Lower leg skin (tissue), 4 donors: ENCODE measurements at regions not wholly inside any gene's neighbourhood (a gene's known extent, or its start where the extent isn't known, plus 50 kb on each side); places are given as distances from the start of the nearest gene placed in this dataset.
A peak's percentile ranks its signal among the peaks of the same experiment; 100 is the strongest.

ENCODE experiments used
- DNase-seq, 2 donors: peaks; one replicate each; pipeline ENCODE4 v3.0.0-alpha.2; 2019; ENCODE audit warnings: low spot score in 2 of 2
- H3K4me3 ChIP-seq: fragments of 200-600 bp; sonication (generic); 2 replicates; pipeline ENCODE4 v1.5.1; 2017; ENCODE audit warnings: mild to moderate bottlenecking, low read depth; ENCODE audit not compliant: poor library complexity, severe bottlenecking
- CTCF ChIP-seq, 3 donors: fragments of 450-650 bp; IDR thresholded peaks; one replicate each; pipeline ENCODE4 v1.5.1; 2016; ENCODE audit warnings: antibody characterized with exemption in 3 of 3, mild to moderate bottlenecking in 3 of 3, moderate library complexity in 2 of 3
- POLR2A ChIP-seq, 2 donors: fragments of 450-650 bp; IDR thresholded peaks; one replicate each; pipeline ENCODE4 v1.6.1; 2016 to 2017; ENCODE audit warnings: antibody characterized with exemption in 2 of 2, mild to moderate bottlenecking in 1 of 2, moderate library complexity in 1 of 2
- WGBS, 2 donors: methylation state at CpG; one replicate each; pipeline ENCODE4 v1.1.5; 2018; 5-methylcytosine and 5-hydroxymethylcytosine counted together
- intact Hi-C: fragments of 100-400 bp; cut with DNase I; formaldehyde crosslinking; loops from one replicate; pipeline ENCODE4 v1.15.0; 2023; ENCODE audit warnings: low total_unique reads

DNA sequence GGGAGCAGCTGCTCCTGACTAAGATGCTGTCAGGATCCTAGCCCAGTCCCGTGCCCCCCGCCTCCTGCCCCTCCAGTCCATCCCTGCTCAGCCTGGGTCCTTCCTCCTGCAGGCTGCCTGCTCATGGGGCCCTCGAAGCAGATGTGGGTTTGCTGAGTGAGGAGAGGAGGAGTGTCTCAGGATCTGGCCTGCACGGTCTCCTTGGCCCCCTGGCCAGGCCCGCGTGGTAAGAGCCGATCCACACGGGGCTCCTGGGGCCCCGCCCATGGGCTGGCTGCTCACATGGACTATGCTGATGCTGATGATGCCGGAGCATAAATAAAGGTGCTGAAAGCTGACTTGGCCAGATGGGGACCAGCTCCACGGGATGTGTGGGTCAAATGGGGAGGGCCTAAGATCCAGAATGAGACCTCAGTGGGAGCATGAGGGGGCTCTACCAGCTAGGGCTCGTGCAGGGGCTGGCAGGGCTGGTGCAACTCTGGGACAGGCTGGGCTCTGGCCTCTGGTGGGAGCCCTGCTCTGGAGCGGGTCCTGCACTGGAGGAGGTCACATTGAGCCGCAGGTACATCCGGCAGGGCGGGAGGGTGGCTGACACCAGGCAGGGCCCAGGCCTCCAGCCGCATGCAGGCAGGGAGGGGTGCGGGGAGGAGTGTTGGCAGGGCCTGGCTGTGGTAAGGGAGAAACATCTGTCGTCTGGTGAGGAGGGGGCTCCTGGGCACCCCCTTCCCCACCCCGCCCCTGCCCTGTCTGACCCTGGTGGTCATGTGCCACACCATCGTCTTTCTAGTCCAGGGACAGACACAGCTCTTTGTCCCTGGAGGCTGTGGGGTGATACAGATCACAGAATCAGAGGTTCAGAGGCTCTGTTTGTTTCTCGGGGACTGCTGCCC, 275.3 kb upstream of the HDAC4 start:
- H3K4me3 ChIP-seq: no peak overlapping the region
- 81 to 84% methylated on average over 20 to 21 of the region's 22 CpGs for WGBS, 2 donors
- intact Hi-C loops: no loop called here
- TF ChIP-seq POLR2A (IDR thresholded peaks at IDR 0.05) (no peak), CTCF (IDR thresholded peaks at IDR 0.05) (no peak)
- peak in 1 of 2 donors; percentile 68 for DNase-seq

DNA sequence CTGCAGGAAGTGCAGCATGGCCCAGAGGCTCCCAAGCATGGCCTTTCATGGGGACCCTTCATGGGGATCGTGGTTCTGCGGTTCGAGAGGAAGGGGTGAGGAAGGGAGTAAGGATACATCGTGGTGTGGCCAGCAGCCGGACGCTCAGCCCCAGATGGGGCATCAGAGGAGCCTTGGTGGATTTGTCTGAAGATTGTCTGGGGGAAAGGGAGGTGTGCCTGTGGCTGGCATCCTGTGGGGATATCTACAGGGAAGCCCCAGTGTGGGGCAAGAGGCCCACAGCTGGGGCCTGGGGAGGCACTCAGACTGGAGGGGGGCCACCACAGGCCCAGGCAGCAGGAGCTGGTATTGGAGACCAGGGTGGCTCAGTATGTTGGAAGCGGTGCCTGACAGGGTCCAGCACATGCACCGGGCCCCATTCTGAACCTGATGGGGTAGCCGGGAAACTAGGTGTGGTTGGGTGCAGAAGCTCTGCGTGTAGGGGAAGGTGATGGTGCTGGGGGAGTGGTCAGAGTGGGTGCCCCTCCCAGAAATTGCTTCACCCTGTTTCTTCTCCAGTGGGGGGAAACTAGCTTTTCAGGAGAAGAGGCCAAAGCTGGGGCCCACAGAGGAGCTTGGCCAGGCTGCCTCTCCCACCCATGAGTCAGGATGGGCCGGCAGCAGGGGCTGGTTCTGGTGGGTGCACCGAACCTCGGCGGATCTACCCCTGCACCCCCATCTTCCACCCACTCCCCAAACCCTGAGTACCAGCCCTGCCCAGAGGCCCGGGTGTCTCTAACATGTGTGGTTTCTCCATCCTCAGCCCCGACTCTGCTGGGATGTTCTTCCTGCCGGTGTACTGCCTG, 274.4 kb upstream of the HDAC4 start:
- no peak overlapping the region for H3K4me3 ChIP-seq
- WGBS, 2 donors: 82 to 88% methylated on average over 15 to 17 of the region's 17 CpGs
- peak in 1 of 2 donors; percentile 76 for DNase-seq
- TF ChIP-seq CTCF (IDR thresholded peaks at IDR 0.05) (no peak), POLR2A (IDR thresholded peaks at IDR 0.05) (no peak)
- intact Hi-C loops: no loop called here

DNA sequence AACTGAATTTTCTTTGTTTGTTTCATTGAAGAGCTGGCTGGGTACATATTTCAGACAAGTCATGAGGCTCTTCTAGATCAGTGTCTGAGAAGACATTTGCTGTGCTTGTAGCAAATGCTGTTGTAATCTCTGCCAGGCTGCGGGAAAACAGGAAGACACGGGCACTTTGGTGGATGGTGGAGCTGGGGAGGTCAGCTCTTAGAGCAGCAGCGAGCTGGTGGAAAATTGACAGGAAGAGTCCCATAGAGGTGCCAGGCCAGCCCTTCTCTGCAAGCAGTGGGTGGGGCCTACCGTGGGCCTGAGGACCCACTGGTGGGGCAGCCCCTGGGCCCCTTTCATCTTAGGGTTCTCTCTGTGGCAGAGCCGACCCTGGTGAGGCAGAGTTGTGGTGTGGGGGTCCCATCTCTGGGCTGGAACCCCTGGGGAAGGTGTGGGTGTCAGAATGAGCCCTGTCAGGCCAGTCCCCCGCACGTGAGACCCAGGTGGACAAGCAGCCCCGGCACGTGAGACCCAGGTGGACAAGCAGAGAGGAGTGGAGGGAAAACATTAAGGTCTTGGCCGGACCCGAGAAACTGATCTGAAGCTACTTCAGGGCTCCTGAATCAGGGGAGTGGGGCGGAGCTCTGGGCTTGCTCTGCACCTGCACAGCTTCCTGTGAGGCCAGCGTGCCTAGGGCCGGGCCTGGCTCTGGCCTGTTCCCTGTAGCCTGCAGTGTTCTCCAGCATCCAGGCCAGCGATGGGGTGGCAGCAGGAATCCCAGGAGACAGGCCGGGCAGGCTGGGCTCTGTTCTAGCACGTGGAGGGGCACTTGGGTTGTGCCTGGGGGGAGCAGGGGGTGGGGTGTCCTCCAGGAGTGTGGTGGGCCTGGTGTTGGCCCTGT, 273.5 kb upstream of the HDAC4 start:
- TF ChIP-seq POLR2A (IDR thresholded peaks at IDR 0.05): no peak
- TF ChIP-seq CTCF (IDR thresholded peaks at IDR 0.05): no peak
- DNase-seq: peak in 1 of 2 donors; percentile 79
- intact Hi-C loops: no loop called here
- WGBS, 2 donors: 88 to 89% methylated on average over 16 to 17 of the region's 17 CpGs
- H3K4me3 ChIP-seq: no peak overlapping the region

DNA sequence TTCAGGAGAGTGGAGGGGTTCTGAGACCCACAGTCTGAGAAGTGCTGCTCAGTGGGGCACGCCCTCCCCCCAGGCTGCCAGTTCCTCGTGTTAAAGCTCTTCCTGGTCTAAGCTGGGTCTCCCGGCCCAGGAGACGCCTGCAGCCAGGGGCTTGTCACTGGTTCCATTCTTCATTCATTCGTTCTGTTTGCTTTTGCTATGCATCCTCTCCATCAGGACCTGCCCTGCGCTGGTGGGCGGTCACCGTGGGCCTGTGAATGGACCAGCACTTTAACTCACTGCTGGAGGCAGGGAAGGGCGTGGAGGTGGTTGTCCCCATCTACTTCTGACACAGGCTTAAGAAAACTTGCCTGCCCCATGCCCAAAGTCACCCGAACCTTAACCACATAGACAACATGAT, 272.8 kb upstream of the HDAC4 start:
- 83 to 86% methylated on average over 10 of the region's 10 CpGs for WGBS, 2 donors
- DNase-seq: peak in 1 of 2 donors; percentile 70
- TF ChIP-seq POLR2A (IDR thresholded peaks at IDR 0.05) (no peak), CTCF (IDR thresholded peaks at IDR 0.05) (no peak)
- intact Hi-C loops: no loop called here
- no peak overlapping the region for H3K4me3 ChIP-seq
